ENCODE measurements at regions not wholly inside any gene's neighbourhood (a gene's known extent, or its start where the extent isn't known, plus 50 kb on each side); places are given as distances from the start of the nearest gene placed in this dataset.

GRCh38 chr13:106752584-106753170 lies 184.7 kb upstream of the ARGLU1 start:
- DNase-seq: no peak

GRCh38 chr13:106748785-106749184 lies 180.8 kb upstream of the ARGLU1 start:
- DNase-seq: no peak

- no peak for DNase-seq
Measured at GRCh38 chr13:106744516-106744915, 176.6 kb upstream of the ARGLU1 start.

GRCh38 chr13:106738186-106738678 lies 170.3 kb upstream of the ARGLU1 start:
- no peak for DNase-seq

- no peak for DNase-seq
Measured at GRCh38 chr13:106736941-106737340, 169.0 kb upstream of the ARGLU1 start.

- no peak for DNase-seq
Measured at GRCh38 chr13:106734198-106734597, 166.3 kb upstream of the ARGLU1 start.

GRCh38 chr13:106723036-106723435 lies 155.1 kb upstream of the ARGLU1 start:
- DNase-seq: no peak

- no peak for DNase-seq
Measured at GRCh38 chr13:106722620-106723019, 154.7 kb upstream of the ARGLU1 start.

- DNase-seq: no peak
Measured at GRCh38 chr13:106721599-106721998, 153.7 kb upstream of the ARGLU1 start.

GRCh38 chr13:106714271-106714982 lies 146.5 kb upstream of the ARGLU1 start:
- DNase-seq: no peak

GRCh38 chr13:106712381-106712780 lies 144.4 kb upstream of the ARGLU1 start:
- no peak for DNase-seq

GRCh38 chr13:106710266-106710665 lies 142.3 kb upstream of the ARGLU1 start:
- DNase-seq: no peak

GRCh38 chr13:106709522-106709921 lies 141.6 kb upstream of the ARGLU1 start:
- no peak for DNase-seq

GRCh38 chr13:106702505-106702904 lies 134.6 kb upstream of the ARGLU1 start:
- DNase-seq: no peak

- no peak for DNase-seq
Measured at GRCh38 chr13:106701771-106702341, 133.9 kb upstream of the ARGLU1 start.

- no peak for DNase-seq
Measured at GRCh38 chr13:106700439-106700838, 132.5 kb upstream of the ARGLU1 start.

GRCh38 chr13:106700007-106700406 lies 132.1 kb upstream of the ARGLU1 start:
- no peak for DNase-seq

- DNase-seq: no peak
Measured at GRCh38 chr13:106699311-106699710, 131.4 kb upstream of the ARGLU1 start.

- DNase-seq: no peak
Measured at GRCh38 chr13:106696719-106697118, 128.8 kb upstream of the ARGLU1 start.

- DNase-seq: no peak
Measured at GRCh38 chr13:106696140-106696539, 128.2 kb upstream of the ARGLU1 start.

- DNase-seq: no peak
Measured at GRCh38 chr13:106695139-106695538, 127.2 kb upstream of the ARGLU1 start.

- no peak for DNase-seq
Measured at GRCh38 chr13:106691861-106692260, 123.9 kb upstream of the ARGLU1 start.

- no peak for DNase-seq
Measured at GRCh38 chr13:106691341-106691740, 123.4 kb upstream of the ARGLU1 start.

- no peak for DNase-seq
Measured at GRCh38 chr13:106690779-106691178, 122.8 kb upstream of the ARGLU1 start.

Measured in stimulated activated naive CD4-positive, alpha-beta T cell (primary cell).